ENCODE measurements at regions not wholly inside any gene's neighbourhood (a gene's known extent, or its start where the extent isn't known, plus 50 kb on each side); places are given as distances from the start of the nearest gene placed in this dataset.

GRCh38 chr5:2036885-2037284 lies 154.2 kb upstream of the IRX4 start:
- no peak for TF ChIP-seq CTCF (IDR thresholded peaks at IDR 0.05; ENCODE audit: insufficient read depth, missing control alignments)
- DNase-seq (ENCODE audit: insufficient read length, low spot score) (no peak), FAIRE-seq (no peak)

- TF ChIP-seq CTCF (IDR thresholded peaks at IDR 0.05; ENCODE audit: insufficient read depth, missing control alignments): no peak
- FAIRE-seq: no peak
- DNase-seq (ENCODE audit: insufficient read length, low spot score): no peak
Measured at GRCh38 chr5:2032432-2032831, 149.7 kb upstream of the IRX4 start.

- DNase-seq (ENCODE audit: insufficient read length, low spot score): no peak
- no peak for FAIRE-seq
- no peak for TF ChIP-seq CTCF (IDR thresholded peaks at IDR 0.05; ENCODE audit: insufficient read depth, missing control alignments)
Measured at GRCh38 chr5:2031581-2031980, 148.9 kb upstream of the IRX4 start.

- DNase-seq (ENCODE audit: insufficient read length, low spot score): no peak
- no peak for TF ChIP-seq CTCF (IDR thresholded peaks at IDR 0.05; ENCODE audit: insufficient read depth, missing control alignments)
- FAIRE-seq: no peak
Measured at GRCh38 chr5:2030131-2030530, 147.4 kb upstream of the IRX4 start.

GRCh38 chr5:2029206-2029605 lies 146.5 kb upstream of the IRX4 start:
- FAIRE-seq (no peak), DNase-seq (ENCODE audit: insufficient read length, low spot score) (no peak)
- TF ChIP-seq CTCF (IDR thresholded peaks at IDR 0.05; ENCODE audit: insufficient read depth, missing control alignments): no peak

- FAIRE-seq (no peak), DNase-seq (ENCODE audit: insufficient read length, low spot score) (no peak)
Measured at GRCh38 chr5:2027790-2028189, 145.1 kb upstream of the IRX4 start.

More at GRCh38 chr5:2027790-2028189, 145.1 kb upstream of the IRX4 start:
- no peak for TF ChIP-seq CTCF (IDR thresholded peaks at IDR 0.05; ENCODE audit: insufficient read depth, missing control alignments)

Measured in D721Med (cell line).